ENCODE measurements at regions not wholly inside any gene's neighbourhood (a gene's known extent, or its start where the extent isn't known, plus 50 kb on each side); places are given as distances from the start of the nearest gene placed in this dataset.

DNA sequence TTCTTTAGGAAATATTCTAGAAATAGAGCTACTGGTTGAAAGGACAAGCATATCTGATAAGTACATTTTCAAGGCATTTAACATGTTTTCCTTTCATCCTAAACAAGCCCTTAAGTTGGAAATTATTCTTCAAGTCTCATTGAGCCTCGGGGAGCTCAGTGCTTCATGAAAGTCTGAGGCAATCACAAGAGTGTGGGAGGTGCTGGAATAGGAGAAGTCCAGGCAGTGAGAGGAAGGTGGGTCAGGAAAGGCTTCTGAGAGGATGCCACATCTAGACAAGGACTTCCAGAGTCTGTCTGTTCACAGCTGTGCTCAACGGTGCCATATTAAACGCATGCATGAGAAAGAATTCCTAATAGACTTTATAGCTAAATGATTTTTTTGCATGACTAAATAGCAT lies 69.8 kb downstream of the CD83 start:
- DNase-seq (ENCODE audit: low read depth in 2 of 2), result no peak

- DNase-seq (ENCODE audit: low read depth in 2 of 2), result no peak
These were observed 71.5 kb downstream of the CD83 start for GRCh38 chr6:14189074-14189473.

DNA sequence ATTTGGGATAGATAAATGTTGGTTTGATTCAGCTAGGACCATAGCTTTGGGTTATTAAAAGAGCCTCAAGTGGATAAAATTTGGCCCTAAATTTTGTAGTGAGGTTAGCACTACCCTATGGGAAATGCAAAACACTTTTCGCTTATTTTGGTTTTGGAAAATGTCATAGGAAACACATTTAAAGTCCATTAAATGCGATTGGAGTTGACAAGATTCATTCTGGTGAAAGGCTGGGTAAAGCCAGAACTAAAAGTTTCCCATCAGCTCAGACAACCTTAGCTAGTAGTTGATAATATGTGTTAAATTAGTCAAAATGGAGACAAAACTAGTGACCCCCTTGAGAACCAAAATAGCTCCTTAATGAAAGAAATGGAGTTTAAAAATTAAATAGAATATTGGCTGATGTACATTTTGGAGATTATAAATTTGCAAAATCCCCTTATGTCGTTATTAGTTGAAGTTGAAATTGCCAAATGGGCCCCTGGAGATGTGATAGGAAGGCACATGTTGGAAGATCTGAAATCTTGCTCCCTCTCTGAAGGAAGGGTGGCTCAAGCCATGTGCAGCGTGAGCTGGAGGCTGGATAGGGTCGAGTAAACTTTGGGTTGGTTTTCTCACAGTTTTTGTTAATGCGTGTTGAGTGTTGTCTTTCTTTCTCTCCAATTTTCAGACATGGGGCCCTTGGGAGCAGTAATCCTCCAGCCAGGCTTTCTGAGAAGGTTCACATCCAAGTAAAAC lies 72.8 kb downstream of the CD83 start:
- DNase-seq (ENCODE audit: low read depth in 2 of 2), result no peak

- DNase-seq (ENCODE audit: low read depth in 2 of 2), result no peak
These were observed 73.3 kb downstream of the CD83 start for GRCh38 chr6:14190929-14191224.

DNA sequence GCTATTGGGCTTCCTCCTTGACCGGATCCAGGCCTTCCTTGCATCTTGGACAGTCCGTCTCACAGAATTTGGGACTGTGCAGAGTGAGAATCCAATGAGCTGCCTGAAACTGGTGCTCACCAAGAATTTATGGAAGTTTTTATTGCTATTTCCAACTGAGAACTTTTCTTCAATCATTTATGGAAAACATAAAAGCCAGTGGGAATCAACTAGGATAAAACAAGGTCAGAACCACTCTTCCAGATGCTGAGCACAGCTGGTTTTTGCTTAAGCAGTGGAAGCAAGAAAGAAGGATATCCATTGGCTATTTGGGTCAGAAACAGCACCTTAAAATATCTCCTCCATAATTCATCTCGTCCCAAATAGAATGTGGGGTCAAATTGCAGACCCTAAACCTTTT lies 74.2 kb downstream of the CD83 start:
- no peak for DNase-seq (ENCODE audit: low read depth in 2 of 2)

DNA sequence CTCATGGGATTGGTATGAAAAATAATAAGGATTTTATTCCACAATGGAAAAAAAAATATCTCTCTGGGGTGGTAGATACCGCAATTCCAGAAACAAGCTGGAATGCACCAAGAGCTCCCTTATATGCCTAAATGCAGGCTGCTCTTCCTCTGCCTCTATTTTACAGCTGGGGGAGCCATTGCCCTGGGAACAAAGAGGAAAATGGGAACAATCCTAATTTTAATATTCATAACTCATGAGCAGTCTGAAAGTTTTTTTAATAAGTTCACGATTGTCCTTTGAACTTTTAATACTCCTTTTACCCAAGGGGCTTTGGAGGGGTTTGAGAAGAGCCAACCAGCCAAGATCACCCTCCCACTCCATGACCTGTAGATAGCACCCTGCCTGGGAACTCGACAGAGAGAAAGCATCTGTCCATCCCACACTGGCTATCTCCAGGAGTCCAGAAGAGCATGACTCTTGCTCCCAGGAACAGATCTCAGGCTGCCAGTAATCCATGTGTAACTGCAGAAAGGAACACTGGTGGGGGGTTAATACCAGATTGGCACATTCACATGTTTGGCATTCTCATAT lies 74.7 kb downstream of the CD83 start:
- no peak for DNase-seq (ENCODE audit: low read depth in 2 of 2)

DNA sequence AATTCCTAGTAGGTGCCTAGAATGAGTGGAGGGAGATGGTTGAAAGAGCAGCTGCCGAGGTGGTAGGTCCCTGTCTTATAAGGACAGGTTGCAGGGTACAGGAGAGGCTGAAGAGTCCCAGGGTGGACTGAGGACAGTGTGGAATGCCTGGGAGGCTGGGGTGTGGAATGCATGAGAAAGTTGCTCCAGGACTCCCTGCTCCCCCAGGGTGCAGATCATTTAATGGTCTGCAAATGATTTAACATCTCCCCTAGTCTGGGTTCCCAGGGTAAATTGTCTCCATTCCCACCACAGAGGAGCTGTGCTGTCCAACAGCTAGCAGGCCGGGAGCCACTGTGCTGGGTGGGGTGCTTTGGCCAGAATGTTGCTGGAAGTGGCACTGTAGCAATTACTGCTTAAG lies 76.0 kb downstream of the CD83 start:
- no peak for DNase-seq (ENCODE audit: low read depth in 2 of 2)

GRCh38 chr6:14194483-14194882 lies 76.9 kb downstream of the CD83 start:
- no peak for DNase-seq (ENCODE audit: low read depth in 2 of 2)

- DNase-seq (ENCODE audit: low read depth in 2 of 2), result no peak
These were observed 77.4 kb downstream of the CD83 start for GRCh38 chr6:14194976-14195375.

GRCh38 chr6:14196026-14196425 lies 78.5 kb downstream of the CD83 start:
- no peak for DNase-seq (ENCODE audit: low read depth in 2 of 2)

- DNase-seq (ENCODE audit: low read depth in 2 of 2), result no peak
These were observed 79.5 kb downstream of the CD83 start for GRCh38 chr6:14197118-14197517.

DNA sequence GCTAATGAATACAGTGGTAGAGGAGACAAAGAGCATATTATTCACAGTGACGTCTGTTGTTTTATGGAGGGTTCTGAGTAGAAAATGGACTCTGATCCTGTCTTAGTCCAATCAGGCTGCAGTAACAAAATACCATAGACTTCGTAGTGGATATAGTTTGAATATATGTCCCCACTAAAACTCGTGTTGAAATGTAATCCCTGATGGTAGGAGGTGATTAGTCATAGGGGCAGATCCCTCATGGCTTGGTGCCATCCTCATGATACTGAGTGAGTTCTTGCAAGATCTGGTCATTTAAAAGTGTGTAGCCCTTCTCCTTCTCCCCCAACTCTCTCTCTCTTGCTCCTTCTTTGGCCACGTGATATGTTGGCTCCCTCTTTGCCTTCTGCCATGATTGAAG lies 82.5 kb downstream of the CD83 start:
- DNase-seq (ENCODE audit: low read depth in 2 of 2), result no peak

DNA sequence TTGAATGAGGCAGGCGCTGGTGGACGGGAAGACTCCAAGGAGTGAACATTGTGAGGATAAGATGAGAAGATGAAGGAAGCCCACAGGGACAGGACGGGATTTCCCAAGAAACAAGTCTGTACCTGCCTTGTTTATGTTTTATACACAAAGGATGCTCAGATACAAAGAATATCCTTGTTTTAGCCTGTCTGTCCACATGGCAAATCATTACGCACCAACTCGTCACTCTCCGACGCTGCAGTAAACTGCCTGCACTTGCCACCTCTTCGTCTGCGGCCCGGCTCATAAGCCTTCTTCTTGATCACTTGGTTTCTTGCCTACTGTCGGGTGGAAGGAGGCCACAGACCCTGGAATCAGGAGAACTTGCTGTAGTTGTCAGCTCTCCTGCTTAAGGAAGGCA lies 85.4 kb downstream of the CD83 start:
- no peak for DNase-seq (ENCODE audit: low read depth in 2 of 2)

DNA sequence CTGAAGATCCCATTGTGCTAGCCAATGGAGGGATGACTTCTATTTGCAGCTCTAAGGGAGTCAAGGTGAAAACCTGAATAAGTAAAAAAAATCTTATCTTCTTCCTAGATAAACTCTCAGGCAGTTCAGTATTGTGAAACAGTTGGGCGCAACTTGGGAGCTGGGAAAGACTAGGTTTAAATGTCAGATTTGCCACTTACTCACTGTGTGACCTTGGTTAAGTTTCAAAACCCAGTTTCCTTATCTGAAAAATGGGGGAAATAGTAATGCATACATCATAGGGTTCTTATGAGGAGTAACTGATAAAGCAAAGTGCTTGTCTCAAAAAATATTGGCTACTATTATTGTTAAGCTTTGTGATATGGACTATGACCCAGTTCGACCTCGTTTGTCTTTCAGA lies 88.8 kb downstream of the CD83 start:
- DNase-seq (ENCODE audit: low read depth in 2 of 2), result no peak

DNA sequence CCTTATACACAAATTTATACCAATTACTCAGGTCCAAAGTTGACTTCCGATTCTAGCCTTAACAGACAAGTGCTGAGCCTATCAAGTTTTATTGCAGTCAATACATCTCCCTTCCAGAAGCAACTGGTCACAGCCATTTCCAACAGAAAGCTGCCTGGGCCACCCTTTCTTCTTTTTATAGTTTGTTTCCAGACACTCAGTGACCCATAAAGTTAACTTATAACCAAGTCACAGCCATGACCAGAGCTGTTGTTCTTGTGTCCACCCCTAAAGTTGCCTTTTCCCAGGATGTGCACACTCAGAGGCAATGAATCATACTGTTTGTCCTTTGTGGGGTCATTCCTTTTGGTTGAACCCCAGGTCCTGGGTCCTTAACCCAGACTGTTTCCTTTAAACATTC lies 89.9 kb downstream of the CD83 start:
- no peak for DNase-seq (ENCODE audit: low read depth in 2 of 2)

GRCh38 chr6:14209000-14209399 lies 91.4 kb downstream of the CD83 start:
- DNase-seq (ENCODE audit: low read depth in 2 of 2), result no peak

DNA sequence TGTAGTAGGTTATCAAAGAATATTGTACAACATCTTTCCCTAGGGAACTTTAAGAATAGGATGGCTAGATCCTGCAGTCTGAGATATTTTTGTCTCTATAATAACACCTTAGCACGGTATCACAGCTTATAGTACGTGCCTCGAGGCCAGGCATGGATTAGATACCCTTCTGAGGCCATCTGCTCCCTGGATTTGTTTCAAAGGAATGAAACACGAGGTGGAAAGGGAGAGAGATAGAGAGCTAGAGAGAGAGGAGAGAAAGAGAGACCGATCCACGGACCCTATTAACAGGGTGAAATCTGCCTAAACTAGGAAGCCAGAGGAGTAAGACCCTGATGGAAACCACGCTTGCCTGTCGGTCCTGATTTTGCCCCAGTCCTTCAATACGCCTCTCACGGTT lies 92.5 kb downstream of the CD83 start:
- DNase-seq (ENCODE audit: low read depth in 2 of 2), result no peak

- peak; percentile 84 to 89 for DNase-seq (ENCODE audit: low read depth in 2 of 2)
These were observed 93.3 kb downstream of the CD83 start for GRCh38 chr6:14210663-14211561.

DNA sequence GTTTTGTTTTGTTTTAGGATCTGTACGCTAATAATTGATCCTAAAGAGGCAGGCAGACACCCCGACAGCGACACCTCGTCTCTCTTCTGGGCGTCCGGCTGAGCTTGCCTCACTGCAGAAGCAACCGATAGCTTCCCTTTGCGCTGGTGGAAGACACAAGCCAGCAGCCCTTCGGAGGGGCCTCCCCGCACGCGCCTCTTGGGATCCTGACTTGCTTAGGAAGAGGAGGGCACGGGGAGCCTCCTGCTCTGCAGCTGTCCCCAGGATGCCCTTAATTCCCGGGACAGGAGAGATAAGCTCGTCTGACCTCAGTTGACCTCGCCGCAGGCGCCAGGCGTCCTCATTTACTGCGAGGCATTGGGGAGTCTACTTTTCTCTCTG lies 94.0 kb downstream of the CD83 start:
- DNase-seq (ENCODE audit: low read depth in 2 of 2), result peak in 1 of 2 donors; percentile 14

GRCh38 chr6:14212020-14212419 lies 94.4 kb downstream of the CD83 start:
- DNase-seq (ENCODE audit: low read depth in 2 of 2), result no peak

- DNase-seq (ENCODE audit: low read depth in 2 of 2), result no peak
These were observed 95.1 kb downstream of the CD83 start for GRCh38 chr6:14212632-14213031.

GRCh38 chr6:14216946-14217684 lies 99.5 kb downstream of the CD83 start:
- no peak for DNase-seq (ENCODE audit: low read depth in 2 of 2)
